DOHH2 (cell line): ENCODE measurements at regions not wholly inside any gene's neighbourhood (a gene's known extent, or its start where the extent isn't known, plus 50 kb on each side); places are given as distances from the start of the nearest gene placed in this dataset.

Source experiments
- EZH2phosphoT487 ChIP-seq: fragments of 200-600 bp; sonication (generic); IDR thresholded peaks from 2 replicates; pipeline ENCODE4 v1.6.1; 2017; ENCODE audit warnings: borderline replicate concordance, mild to moderate bottlenecking, antibody characterized with exemption, low read length, moderate library complexity, mixed read lengths
- TF ChIP-seq, protein P1 (sequence below): fragments of 200-600 bp; sonication (generic); IDR thresholded peaks from one replicate; pipeline ENCODE4 v1.5.1; 2014; ENCODE audit warnings: antibody characterized with exemption, mild to moderate bottlenecking, low read depth, low read length; ENCODE audit not compliant: poor library complexity, severe bottlenecking

DNA sequence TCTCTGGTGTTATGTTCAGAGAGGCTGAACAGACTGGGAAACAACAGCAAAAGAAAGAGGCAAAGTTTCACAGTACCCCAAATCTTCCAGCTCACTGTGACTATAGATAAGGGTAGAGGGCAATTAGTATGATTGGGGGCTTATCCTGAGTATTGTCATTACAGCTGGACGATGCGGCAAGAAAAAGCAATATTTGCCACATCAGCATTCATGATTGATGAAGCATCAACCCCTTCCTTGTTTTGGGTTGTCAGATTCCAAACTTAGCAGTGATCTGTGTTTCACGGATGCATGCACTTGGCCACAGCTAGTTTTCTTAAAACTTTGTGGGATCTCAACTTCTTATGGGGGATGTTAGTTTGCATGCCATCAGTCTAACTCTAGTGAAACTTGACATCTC lies 348.8 kb upstream of the SLITRK5 start:
- TF ChIP-seq, protein P1, sequence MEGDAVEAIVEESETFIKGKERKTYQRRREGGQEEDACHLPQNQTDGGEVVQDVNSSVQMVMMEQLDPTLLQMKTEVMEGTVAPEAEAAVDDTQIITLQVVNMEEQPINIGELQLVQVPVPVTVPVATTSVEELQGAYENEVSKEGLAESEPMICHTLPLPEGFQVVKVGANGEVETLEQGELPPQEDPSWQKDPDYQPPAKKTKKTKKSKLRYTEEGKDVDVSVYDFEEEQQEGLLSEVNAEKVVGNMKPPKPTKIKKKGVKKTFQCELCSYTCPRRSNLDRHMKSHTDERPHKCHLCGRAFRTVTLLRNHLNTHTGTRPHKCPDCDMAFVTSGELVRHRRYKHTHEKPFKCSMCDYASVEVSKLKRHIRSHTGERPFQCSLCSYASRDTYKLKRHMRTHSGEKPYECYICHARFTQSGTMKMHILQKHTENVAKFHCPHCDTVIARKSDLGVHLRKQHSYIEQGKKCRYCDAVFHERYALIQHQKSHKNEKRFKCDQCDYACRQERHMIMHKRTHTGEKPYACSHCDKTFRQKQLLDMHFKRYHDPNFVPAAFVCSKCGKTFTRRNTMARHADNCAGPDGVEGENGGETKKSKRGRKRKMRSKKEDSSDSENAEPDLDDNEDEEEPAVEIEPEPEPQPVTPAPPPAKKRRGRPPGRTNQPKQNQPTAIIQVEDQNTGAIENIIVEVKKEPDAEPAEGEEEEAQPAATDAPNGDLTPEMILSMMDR: no peak
- TF ChIP-seq EZH2phosphoT487: no peak
